Adrenal gland (tissue), 9 donors: ENCODE measurements at regions not wholly inside any gene's neighbourhood (a gene's known extent, or its start where the extent isn't known, plus 50 kb on each side); places are given as distances from the start of the nearest gene placed in this dataset.

Source experiments
- DNase-seq, 7 donors: peaks; one replicate each; pipeline ENCODE4 v3.0.0-alpha.2; 2019 to 2020
- H3K27ac ChIP-seq, 5 donors: fragments of 200-600 bp; sonication (generic) in 4 of 5; 1 replicate in 3 of 5; 2 replicates in 2 of 5; pipeline versions ENCODE4 v1.5.1 to v1.8.0; 2016 to 2020; ENCODE audit warnings: mild to moderate bottlenecking in 1 of 5
- H3K27me3 ChIP-seq: fragments of 200-600 bp; 2 replicates; pipeline ENCODE4 v1.8.0; 2021
- H3K36me3 ChIP-seq, 2 donors: fragments of 200-600 bp; replicated peaks in 1 of 2; 1 replicate in 1 of 2; 2 replicates in 1 of 2; pipeline versions ENCODE4 v1.5.1 to v1.8.0; 2018 to 2022
- H3K4me1 ChIP-seq, 2 donors: fragments of 200-600 bp; replicated peaks in 1 of 2; 1 replicate in 1 of 2; 2 replicates in 1 of 2; pipeline versions ENCODE4 v1.5.1 to v1.8.0; 2018 to 2021
- H3K4me3 ChIP-seq, 4 donors: fragments of 200-600 bp; sonication (generic) in 3 of 4; one replicate each; pipeline ENCODE4 v1.5.1; 2016 to 2018
- H3K9me3 ChIP-seq, 3 donors: fragments of 200-600 bp; sonication (generic) in 1 of 3; replicated peaks in 1 of 3; 1 replicate in 2 of 3; 2 replicates in 1 of 3; pipeline versions ENCODE4 v1.5.1 to v1.8.0; 2016 to 2021
- CTCF ChIP-seq, 6 experiments: fragments of 450-650 bp in 4 of 6; fragments of 200-600 bp in 2 of 6; sonication (generic) in 1 of 6; IDR thresholded peaks; 1 replicate in 5 of 6; 2 replicates in 1 of 6; pipeline versions ENCODE4 v1.5.1 to v1.8.0; 2016 to 2021; ENCODE audit warnings: antibody characterized with exemption in 6 of 6, mild to moderate bottlenecking in 2 of 6, moderate library complexity in 1 of 6
- POLR2A ChIP-seq, 2 donors: fragments of 450-650 bp; IDR thresholded peaks; one replicate each; pipeline ENCODE4 v1.6.1; 2017; ENCODE audit warnings: antibody characterized with exemption in 2 of 2, mild to moderate bottlenecking in 2 of 2, moderate library complexity in 1 of 2
- WGBS, 4 donors: extraction: QIAGEN DNeasy Blood & Tissue Kit in 2 of 4; methylation state at CpG; one replicate each; pipeline versions ENCODE4 v1.1.5 to v1.1.7; 2013 to 2017; 5-methylcytosine and 5-hydroxymethylcytosine counted together
- intact Hi-C, 2 donors: fragments of 100-400 bp; cut with DNase I; formaldehyde crosslinking; loops; one replicate each; pipeline versions ENCODE4 v1.14.1 to v1.15.0; 2022 to 2023
- donor health status: healthy with polysubstance abuse.
- donor health status: Bipolar disorder and iron deficiency.
- donor health status: DM: yes; HTN: yes; CAD: no.
- donor health status: DM: no; HTN: no; CAD: no.
- donor health status: DM: no; HTN: no; CAD: no.

- 84 to 89% (median 87%) methylated on average over 2 of the region's 2 CpGs for WGBS, 4 donors
- H3K4me1 ChIP-seq: no peaks in the 10 kb centered on the region
Observed at GRCh38 chr14:41071351-41071750, 535.3 kb upstream of the LRFN5 start.

GRCh38 chr14:41062826-41063225, 543.9 kb upstream of the LRFN5 start:
- TF ChIP-seq POLR2A (IDR thresholded peaks at IDR 0.05): no peak
- Histone ChIP-seq H3K27me3 (no peaks in the 10 kb centered on the region), H3K4me3 (no peak overlapping the region), H3K36me3 (no peaks in the 10 kb centered on the region), H3K9me3 (no peaks in the 10 kb centered on the region), H3K4me1 (no peaks in the 10 kb centered on the region), H3K27ac (no peak overlapping the region)
- WGBS, 4 donors: 0 to 85% (median 14%) methylated on average over 1 of the region's 1 CpG
- intact Hi-C loops: no loop called here
- no peak for DNase-seq

More at GRCh38 chr14:41071351-41071750, 535.3 kb upstream of the LRFN5 start:
- intact Hi-C loops: no loop called here
- DNase-seq: no peak
- H3K4me3 ChIP-seq: no peak overlapping the region
- no peak overlapping the region for H3K27ac ChIP-seq
- no peak for TF ChIP-seq CTCF (IDR thresholded peaks at IDR 0.05)
- TF ChIP-seq POLR2A (IDR thresholded peaks at IDR 0.05): no peak
- no peaks in the 10 kb centered on the region for H3K36me3 ChIP-seq
- no peaks in the 10 kb centered on the region for H3K9me3 ChIP-seq
- no peaks in the 10 kb centered on the region for H3K27me3 ChIP-seq

GRCh38 chr14:41055589-41055988, 551.1 kb upstream of the LRFN5 start:
- Histone ChIP-seq H3K36me3 (no peaks in the 10 kb centered on the region), H3K4me3 (no peak overlapping the region), H3K27ac (no peak overlapping the region), H3K9me3 (no peaks in the 10 kb centered on the region), H3K4me1 (no peaks in the 10 kb centered on the region), H3K27me3 (no peaks in the 10 kb centered on the region)
- TF ChIP-seq POLR2A (IDR thresholded peaks at IDR 0.05): no peak
- no peak for TF ChIP-seq CTCF (IDR thresholded peaks at IDR 0.05)
- intact Hi-C loops: no loop called here
- 71 to 80% (median 72%) methylated on average over 1 of the region's 1 CpG for WGBS, 4 donors
- no peak for DNase-seq

GRCh38 chr14:41051801-41052200, 554.9 kb upstream of the LRFN5 start:
- no peak for DNase-seq
- TF ChIP-seq CTCF (IDR thresholded peaks at IDR 0.05) (no peak), POLR2A (IDR thresholded peaks at IDR 0.05) (no peak)
- no peak overlapping the region for H3K4me3 ChIP-seq
- WGBS, 4 donors: 66 to 70% (median 69%) methylated on average over 4 to 7 of the region's 7 CpGs
- H3K9me3 ChIP-seq: no peaks in the 10 kb centered on the region
- H3K4me1 ChIP-seq: no peaks in the 10 kb centered on the region
- intact Hi-C loops: no loop called here
- H3K27me3 ChIP-seq: no peaks in the 10 kb centered on the region
- no peak overlapping the region for H3K27ac ChIP-seq
- no peaks in the 10 kb centered on the region for H3K36me3 ChIP-seq

GRCh38 chr14:41047763-41048162, 558.9 kb upstream of the LRFN5 start:
- Histone ChIP-seq H3K4me3 (no peak overlapping the region), H3K36me3 (no peaks in the 10 kb centered on the region), H3K9me3 (no peaks in the 10 kb centered on the region), H3K4me1 (no peaks in the 10 kb centered on the region), H3K27me3 (no peaks in the 10 kb centered on the region), H3K27ac (no peak overlapping the region)
- 0% methylated on average over 1 of the region's 1 CpG for WGBS, 4 donors
- DNase-seq: no peak
- no peak for TF ChIP-seq CTCF (IDR thresholded peaks at IDR 0.05)
- no peak for TF ChIP-seq POLR2A (IDR thresholded peaks at IDR 0.05)
- intact Hi-C loops: no loop called here
